Activated CD8-positive, alpha-beta memory T cell treated with anti-CD3 and anti-CD28 coated beads, Interleukin-2, amount 50 U/mL, for 1 hour (primary cell): ENCODE measurements at regions not wholly inside any gene's neighbourhood (a gene's known extent, or its start where the extent isn't known, plus 50 kb on each side); places are given as distances from the start of the nearest gene placed in this dataset.

ENCODE experiments used
- DNase-seq: peaks from one replicate; pipeline ENCODE4 v3.0.0-alpha.2; 2020; ENCODE audit errors: extremely low read depth

DNA sequence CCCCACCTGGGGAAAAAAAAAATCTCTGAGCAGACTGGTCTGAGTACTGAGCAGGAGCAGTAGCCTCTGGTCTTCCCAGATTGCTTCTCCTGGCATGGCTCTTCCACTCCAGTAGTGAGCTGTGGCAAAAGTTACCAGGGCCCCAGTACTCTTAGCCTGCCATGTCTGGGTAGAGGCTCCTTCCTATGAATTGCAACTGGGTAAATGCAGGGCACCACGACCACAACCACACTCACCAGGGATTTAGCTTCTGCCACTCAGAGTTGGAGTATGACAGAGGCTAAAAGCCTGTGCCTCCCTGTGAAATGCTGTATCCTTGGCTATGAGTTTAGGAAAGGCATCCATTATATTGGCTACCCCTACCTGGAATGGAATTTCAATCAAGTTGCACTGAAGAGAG lies 67.9 kb upstream of the CCDC54 start:
- no peak for DNase-seq

DNA sequence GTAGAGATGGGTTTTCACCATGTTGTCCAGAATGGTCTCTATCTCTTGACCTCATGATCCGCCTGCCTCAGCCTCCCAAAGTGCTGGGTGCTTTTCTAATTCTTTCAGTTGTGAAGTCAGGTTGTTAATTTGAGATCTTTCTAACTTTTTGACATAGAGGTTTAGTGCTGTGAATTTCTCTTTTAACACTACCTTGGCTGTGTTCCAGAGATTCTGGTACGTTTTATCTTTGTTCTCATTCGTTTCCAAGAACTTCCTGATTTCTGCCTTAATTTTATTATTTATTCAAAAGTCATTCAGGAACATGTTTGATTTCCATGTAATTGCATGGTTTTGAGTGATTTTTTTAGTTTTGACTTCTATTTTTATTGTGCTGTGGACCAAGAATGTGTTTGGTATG lies 63.5 kb upstream of the CCDC54 start:
- DNase-seq = no peak

DNA sequence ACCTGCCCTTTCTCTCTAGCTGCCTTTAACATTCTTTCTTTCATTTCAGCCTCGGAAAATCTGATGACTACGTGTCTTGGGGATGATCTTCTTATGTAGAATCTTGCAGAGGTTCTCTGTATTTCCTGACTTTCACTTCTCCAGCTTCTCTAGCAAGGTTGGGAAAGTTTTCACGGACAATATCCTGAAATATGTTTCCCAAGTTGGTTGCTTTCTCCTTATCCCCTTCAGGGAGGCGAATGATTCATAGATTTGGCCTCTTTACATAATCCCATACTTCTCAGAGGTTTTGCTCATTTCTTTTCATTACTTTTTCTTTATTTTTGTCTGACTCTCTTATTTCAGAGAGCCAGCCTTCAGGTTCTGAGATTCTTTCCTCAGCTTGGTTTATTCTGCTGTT lies 62.1 kb upstream of the CCDC54 start:
- no peak for DNase-seq

DNA sequence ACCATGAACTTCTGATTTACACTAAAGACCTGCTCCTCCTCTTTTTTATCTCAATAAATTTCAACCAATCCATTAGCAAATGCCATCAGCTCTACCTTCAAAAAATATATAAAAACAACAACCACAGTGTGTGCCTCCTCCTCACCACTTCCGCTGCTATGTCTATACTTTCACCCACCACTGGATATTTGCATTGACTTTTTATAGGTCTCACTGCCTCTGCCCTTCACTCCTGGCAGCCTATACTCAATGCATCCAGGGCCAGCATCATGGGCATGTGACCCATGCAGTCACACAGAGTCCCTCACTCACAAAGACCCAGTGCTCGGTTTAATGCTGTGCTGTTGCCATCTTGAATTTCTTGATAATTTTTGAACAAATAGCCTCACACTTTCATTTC lies 53.5 kb upstream of the CCDC54 start:
- DNase-seq = no peak

DNA sequence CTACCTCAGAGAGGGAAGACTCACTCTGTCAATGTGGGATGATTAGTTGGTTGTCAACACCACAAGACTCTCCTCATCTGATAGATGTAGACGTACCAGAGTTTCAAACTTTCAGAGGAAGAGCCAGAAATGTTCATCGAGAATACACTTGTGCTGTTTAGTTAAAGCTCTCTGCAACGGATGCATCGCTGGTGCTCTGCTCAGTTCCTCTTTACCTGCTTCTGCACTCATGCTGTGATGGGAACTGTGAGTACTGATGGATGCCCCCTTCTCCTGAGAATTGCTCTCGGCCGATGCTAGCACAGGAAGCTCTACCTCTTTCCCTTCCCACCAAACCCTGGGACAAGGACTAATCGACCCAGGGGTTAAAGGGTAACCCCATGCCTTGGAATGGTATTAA lies 51.8 kb upstream of the CCDC54 start:
- DNase-seq = no peak
